ENCODE measurements at regions not wholly inside any gene's neighbourhood (a gene's known extent, or its start where the extent isn't known, plus 50 kb on each side); places are given as distances from the start of the nearest gene placed in this dataset.
"Not testable (repeated sequence)": the region's sequence is repeated elsewhere in the genome, so short reads cannot be mapped to it uniquely, and the experiment has no call there.

DNA sequence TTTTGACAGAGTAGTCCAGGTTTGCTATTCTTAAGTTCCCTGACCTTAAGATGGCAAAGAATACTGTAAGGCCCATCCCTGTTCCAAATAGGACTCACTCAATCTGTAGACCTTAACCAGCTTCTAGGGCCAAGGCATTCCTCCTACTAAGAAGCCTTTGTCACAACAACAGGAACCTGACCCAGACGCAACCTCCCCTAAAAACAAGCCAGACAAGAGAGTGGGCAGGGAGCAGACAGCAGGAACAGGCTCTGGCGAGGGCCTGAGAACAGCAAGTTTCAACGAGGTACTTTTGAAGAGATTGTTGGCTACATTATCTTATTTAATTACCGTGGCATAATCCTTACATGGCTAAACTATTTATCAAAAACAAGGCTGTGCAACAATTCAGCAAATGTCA, 58.1 kb upstream of the NBPF11 start:
- H3K36me3 ChIP-seq; H3K4me1 ChIP-seq; H3K27ac ChIP-seq; intact Hi-C loops (cut with DNase I); H3K9me3 ChIP-seq; H3K27me3 ChIP-seq; H3K4me3 ChIP-seq; DNase-seq (ENCODE audit: low spot score in 2 of 2): not testable (repeated sequence)

DNA sequence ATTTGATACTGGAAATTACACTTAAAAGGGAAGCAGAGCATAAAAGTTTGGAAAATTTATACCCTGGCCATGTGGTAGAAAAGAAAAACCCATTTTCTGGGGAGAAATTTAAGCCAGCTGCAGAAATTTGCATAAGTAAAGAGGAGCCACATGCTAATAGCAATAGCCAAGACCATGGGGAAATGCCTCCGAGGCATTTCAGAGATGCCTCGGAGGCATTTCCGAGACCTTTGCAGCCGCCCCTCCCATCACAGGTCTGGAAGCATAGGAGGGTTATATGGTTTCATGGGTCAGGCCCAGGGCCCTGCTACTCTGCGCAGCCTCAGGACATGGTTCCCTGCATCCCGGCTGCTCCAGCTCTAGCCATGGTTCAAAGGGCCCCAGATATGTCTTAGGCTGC, 49.9 kb upstream of the NBPF11 start:
- H3K27ac ChIP-seq; H3K9me3 ChIP-seq; DNase-seq (ENCODE audit: low spot score in 2 of 2); H3K27me3 ChIP-seq; H3K4me1 ChIP-seq; H3K4me3 ChIP-seq; intact Hi-C loops (cut with DNase I); H3K36me3 ChIP-seq: not testable (repeated sequence)
